Upper lobe of right lung (tissue), 1 donor: ENCODE measurements at regions not wholly inside any gene's neighbourhood (a gene's known extent, or its start where the extent isn't known, plus 50 kb on each side); places are given as distances from the start of the nearest gene placed in this dataset.

Source experiments
- ATAC-seq: fragments of 200-7000 bp; cut with Tn5 transposase; one replicate; pipeline ENCODE4 v1.9.1; 2020; ENCODE audit warnings: mild to moderate bottlenecking, moderate library complexity
- DNase-seq: peaks from one replicate; pipeline ENCODE4 v3.0.0-alpha.2; 2020
- H3K27ac ChIP-seq: fragments of 200-600 bp; one replicate; pipeline ENCODE4 v1.8.0; 2022
- H3K27me3 ChIP-seq: fragments of 200-600 bp; one replicate; pipeline ENCODE4 v1.8.0; 2022; ENCODE audit warnings: mild to moderate bottlenecking
- H3K36me3 ChIP-seq: fragments of 200-600 bp; one replicate; pipeline ENCODE4 v1.8.0; 2022
- H3K4me1 ChIP-seq: fragments of 200-600 bp; one replicate; pipeline ENCODE4 v1.8.0; 2022
- H3K4me3 ChIP-seq: fragments of 200-600 bp; one replicate; pipeline ENCODE4 v1.8.0; 2022; ENCODE audit warnings: mild to moderate bottlenecking
- H3K9me3 ChIP-seq: fragments of 200-600 bp; one replicate; pipeline ENCODE4 v1.8.0; 2022
- intact Hi-C: fragments of 100-400 bp; cut with DNase I; formaldehyde crosslinking; loops from one replicate; pipeline ENCODE4 v1.11.0; 2022
- TF ChIP-seq, protein P1 (sequence below): fragments of 200-600 bp; IDR thresholded peaks from one replicate; pipeline ENCODE4 v1.8.0; 2022; ENCODE audit warnings: antibody characterized with exemption
- donor health status: DM: no; HTN: yes; CAD: no; lungs with severe emphysema.

- DNase-seq (peak; percentile 49), ATAC-seq (no peak)
- TF ChIP-seq, protein P1, sequence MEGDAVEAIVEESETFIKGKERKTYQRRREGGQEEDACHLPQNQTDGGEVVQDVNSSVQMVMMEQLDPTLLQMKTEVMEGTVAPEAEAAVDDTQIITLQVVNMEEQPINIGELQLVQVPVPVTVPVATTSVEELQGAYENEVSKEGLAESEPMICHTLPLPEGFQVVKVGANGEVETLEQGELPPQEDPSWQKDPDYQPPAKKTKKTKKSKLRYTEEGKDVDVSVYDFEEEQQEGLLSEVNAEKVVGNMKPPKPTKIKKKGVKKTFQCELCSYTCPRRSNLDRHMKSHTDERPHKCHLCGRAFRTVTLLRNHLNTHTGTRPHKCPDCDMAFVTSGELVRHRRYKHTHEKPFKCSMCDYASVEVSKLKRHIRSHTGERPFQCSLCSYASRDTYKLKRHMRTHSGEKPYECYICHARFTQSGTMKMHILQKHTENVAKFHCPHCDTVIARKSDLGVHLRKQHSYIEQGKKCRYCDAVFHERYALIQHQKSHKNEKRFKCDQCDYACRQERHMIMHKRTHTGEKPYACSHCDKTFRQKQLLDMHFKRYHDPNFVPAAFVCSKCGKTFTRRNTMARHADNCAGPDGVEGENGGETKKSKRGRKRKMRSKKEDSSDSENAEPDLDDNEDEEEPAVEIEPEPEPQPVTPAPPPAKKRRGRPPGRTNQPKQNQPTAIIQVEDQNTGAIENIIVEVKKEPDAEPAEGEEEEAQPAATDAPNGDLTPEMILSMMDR, result no peak
- H3K4me3 ChIP-seq, result no peak overlapping the region
- no peaks in the 10 kb centered on the region for H3K36me3 ChIP-seq
- no peaks in the 10 kb centered on the region for H3K27me3 ChIP-seq
- H3K27ac ChIP-seq, result no peak overlapping the region
- intact Hi-C loops, result no loop called here
- no peaks in the 10 kb centered on the region for H3K9me3 ChIP-seq
- peaks cover 23% of the 10 kb centered on the region for H3K4me1 ChIP-seq
These were observed 173.8 kb downstream of the SEC14L1 start for GRCh38 chr17:77314601-77315000.

DNA sequence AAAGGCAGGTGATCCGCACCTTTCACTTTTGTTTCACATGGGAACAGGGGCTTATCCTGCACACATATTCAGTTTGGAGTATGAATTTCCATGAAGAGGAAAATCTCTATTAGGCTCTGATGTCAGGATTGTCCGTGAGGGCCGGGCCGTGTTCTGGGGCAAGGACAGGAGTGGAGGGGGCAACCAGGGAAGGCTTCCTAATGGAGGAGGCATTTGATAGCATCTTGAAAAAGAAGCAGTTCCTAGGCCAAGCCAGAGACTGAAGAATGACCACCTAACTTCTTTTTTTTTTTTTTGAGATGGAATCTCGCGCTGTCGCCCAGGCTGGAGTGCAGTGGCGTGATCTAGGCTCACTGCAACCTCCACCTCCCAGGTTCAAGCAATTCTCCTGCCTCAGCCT is 174.2 kb downstream of the SEC14L1 start:
- intact Hi-C loops, result no loop called here
- Histone ChIP-seq H3K27me3 (no peaks in the 10 kb centered on the region), H3K27ac (no peak overlapping the region), H3K4me1 (peaks cover 27% of the 10 kb centered on the region), H3K36me3 (no peaks in the 10 kb centered on the region), H3K9me3 (no peaks in the 10 kb centered on the region), H3K4me3 (no peak overlapping the region)
- ATAC-seq, result no peak
- DNase-seq, result peak; percentile 10
- TF ChIP-seq, protein P1, result no peak

DNA sequence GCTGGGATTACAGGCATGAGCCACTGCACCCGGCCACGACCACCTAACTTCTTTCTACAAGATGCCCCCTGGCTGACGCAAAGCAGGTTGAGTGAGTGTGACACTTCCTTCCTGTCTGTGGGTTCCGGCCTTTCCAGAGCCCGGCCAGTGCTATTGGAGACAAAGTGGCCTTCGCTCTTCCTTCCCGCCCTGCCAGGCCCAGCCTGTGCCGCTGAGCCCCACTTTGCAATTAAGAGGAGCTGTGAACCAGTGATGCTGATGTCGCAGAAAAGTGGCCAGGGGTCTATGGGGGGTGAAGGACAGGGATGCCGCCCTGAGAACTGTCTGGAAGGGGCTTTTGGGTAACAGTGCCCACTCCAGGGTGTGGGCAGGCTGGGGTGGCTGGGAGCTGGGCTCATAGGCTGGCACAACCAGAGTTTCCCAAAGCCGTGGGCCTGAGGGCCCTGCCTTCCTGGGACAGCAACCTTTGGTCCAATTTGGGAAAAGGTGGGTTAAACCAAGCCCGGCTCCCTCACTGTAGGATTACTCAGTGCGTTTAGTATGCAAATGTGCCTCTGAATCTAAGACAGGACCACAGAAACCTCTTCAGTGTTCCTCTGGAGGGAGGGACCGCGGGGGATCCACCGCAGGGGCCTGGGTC is 174.9 kb downstream of the SEC14L1 start:
- Histone ChIP-seq H3K27me3 (no peaks in the 10 kb centered on the region), H3K27ac (peak overlapping the region; percentile 47), H3K36me3 (no peaks in the 10 kb centered on the region), H3K4me3 (no peak overlapping the region), H3K4me1 (peaks cover 33% of the 10 kb centered on the region), H3K9me3 (no peaks in the 10 kb centered on the region)
- ATAC-seq (peak; percentile 16), DNase-seq (peak; percentile 73)
- intact Hi-C loops, result no loop called here
- TF ChIP-seq, protein P1, result no peak

GRCh38 chr17:77316191-77316641 is 175.4 kb downstream of the SEC14L1 start:
- Histone ChIP-seq H3K9me3 (no peaks in the 10 kb centered on the region), H3K27me3 (no peaks in the 10 kb centered on the region), H3K27ac (peak overlapping the region; percentile 47), H3K36me3 (no peaks in the 10 kb centered on the region), H3K4me3 (no peak overlapping the region), H3K4me1 (peaks cover 37% of the 10 kb centered on the region)
- ATAC-seq, result peak; percentile 20
- TF ChIP-seq, protein P1, result no peak
- DNase-seq, result peak; percentile 74
- intact Hi-C loops, result no loop called here

- Histone ChIP-seq H3K36me3 (no peaks in the 10 kb centered on the region), H3K4me1 (peaks cover 41% of the 10 kb centered on the region), H3K27me3 (no peaks in the 10 kb centered on the region), H3K9me3 (no peaks in the 10 kb centered on the region), H3K4me3 (no peak overlapping the region), H3K27ac (no peak overlapping the region)
- intact Hi-C loops, result no loop called here
- DNase-seq (no peak), ATAC-seq (no peak)
- TF ChIP-seq, protein P1, result no peak
These were observed 175.9 kb downstream of the SEC14L1 start for GRCh38 chr17:77316651-77317050.
